Liver (tissue), 7 donors: ENCODE measurements at regions not wholly inside any gene's neighbourhood (a gene's known extent, or its start where the extent isn't known, plus 50 kb on each side); places are given as distances from the start of the nearest gene placed in this dataset.

Experiments used
- DNase-seq: peaks from one replicate; pipeline ENCODE4 v3.0.0-alpha.2; 2017; ENCODE audit warnings: low spot score
- H3K27ac ChIP-seq, 2 donors: one replicate each; pipeline ENCODE4 v1.7.0; 2013; ENCODE audit warnings: inconsistent platforms in 2 of 2, low read length in 2 of 2, control low read depth in 1 of 2, low read depth in 1 of 2, mild to moderate bottlenecking in 1 of 2
- H3K27me3 ChIP-seq, 4 donors: one replicate each; pipeline versions ENCODE4 v1.6.1 to v1.7.0; 2013; ENCODE audit warnings: low read length in 3 of 4, inconsistent platforms in 1 of 4, mild to moderate bottlenecking in 1 of 4, moderate library complexity in 1 of 4; ENCODE audit not compliant: control insufficient read depth in 4 of 4, insufficient read depth in 4 of 4
- H3K36me3 ChIP-seq, 4 donors: one replicate each; pipeline versions ENCODE4 v1.6.1 to v1.7.0; 2013; ENCODE audit warnings: low read length in 3 of 4, mild to moderate bottlenecking in 3 of 4, low read depth in 1 of 4, moderate library complexity in 1 of 4; ENCODE audit not compliant: control insufficient read depth in 4 of 4, insufficient read depth in 3 of 4
- H3K4me1 ChIP-seq, 4 donors: one replicate each; pipeline versions ENCODE4 v1.6.1 to v1.7.0; 2013; ENCODE audit warnings: low read length in 3 of 4, mild to moderate bottlenecking in 3 of 4, moderate library complexity in 1 of 4; ENCODE audit not compliant: control insufficient read depth in 4 of 4, insufficient read depth in 4 of 4
- H3K4me3 ChIP-seq, 3 donors: one replicate each; pipeline versions ENCODE4 v1.6.1 to v1.7.0; 2013; ENCODE audit warnings: low read length in 3 of 3, control low read depth in 1 of 3, low read depth in 1 of 3, mild to moderate bottlenecking in 1 of 3
- H3K9ac ChIP-seq, 2 donors: one replicate each; pipeline ENCODE4 v1.7.0; 2013; ENCODE audit warnings: low read length in 2 of 2, mild to moderate bottlenecking in 2 of 2, moderate library complexity in 2 of 2, control low read depth in 1 of 2, low read depth in 1 of 2
- H3K9me3 ChIP-seq, 4 donors: one replicate each; pipeline versions ENCODE4 v1.6.1 to v1.7.0; 2013; ENCODE audit warnings: low read length in 3 of 4; ENCODE audit not compliant: control insufficient read depth in 4 of 4
- ATF3 ChIP-seq: IDR thresholded peaks from 2 replicates; pipeline ENCODE4 v1.6.1; 2016; ENCODE audit warnings: antibody characterized with exemption
- EGR1 ChIP-seq, 2 donors: IDR thresholded peaks; 2 replicates each; pipeline ENCODE4 v1.6.1; 2016 to 2018; ENCODE audit warnings: antibody characterized with exemption in 2 of 2, low read depth in 2 of 2
- FOXA1 ChIP-seq: IDR thresholded peaks from 2 replicates; pipeline ENCODE4 v1.6.1; 2016; ENCODE audit warnings: antibody characterized with exemption
- FOXA2 ChIP-seq: IDR thresholded peaks from 2 replicates; pipeline ENCODE4 v1.6.1; 2016; ENCODE audit warnings: antibody characterized with exemption
- GABPA ChIP-seq, 2 donors: IDR thresholded peaks in 1 of 2; conservative IDR thresholded peaks in 1 of 2; 2 replicates each; pipeline ENCODE4 v1.6.1; 2016; ENCODE audit warnings: antibody characterized with exemption in 2 of 2, mild to moderate bottlenecking in 1 of 2, moderate library complexity in 1 of 2
- HNF4A ChIP-seq, 2 donors: conservative IDR thresholded peaks; 2 replicates each; pipeline ENCODE4 v1.6.1; 2016; ENCODE audit warnings: antibody characterized with exemption in 2 of 2, mild to moderate bottlenecking in 2 of 2
- HNF4G ChIP-seq: IDR thresholded peaks from 2 replicates; pipeline ENCODE4 v1.6.1; 2016; ENCODE audit warnings: antibody characterized with exemption
- MAX ChIP-seq: IDR thresholded peaks from 2 replicates; pipeline ENCODE4 v1.6.1; 2016; ENCODE audit warnings: antibody characterized with exemption
- REST ChIP-seq: IDR thresholded peaks from 2 replicates; pipeline ENCODE4 v1.6.1; 2016; ENCODE audit warnings: antibody characterized with exemption, mild to moderate bottlenecking
- SP1 ChIP-seq: IDR thresholded peaks from 2 replicates; pipeline ENCODE4 v1.6.1; 2018; ENCODE audit warnings: antibody characterized with exemption, mild to moderate bottlenecking
- TAF1 ChIP-seq: conservative IDR thresholded peaks from 2 replicates; pipeline ENCODE4 v1.6.1; 2016; ENCODE audit warnings: antibody characterized with exemption, mild to moderate bottlenecking
- YY1 ChIP-seq: IDR thresholded peaks from 2 replicates; pipeline ENCODE4 v1.6.1; 2016; ENCODE audit warnings: antibody characterized with exemption, mild to moderate bottlenecking
- ZBTB33 ChIP-seq: IDR thresholded peaks from 2 replicates; pipeline ENCODE4 v1.6.1; 2016; ENCODE audit warnings: antibody characterized with exemption
- WGBS: extraction: QIAGEN DNeasy Blood & Tissue Kit; methylation state at CpG from one replicate; pipeline ENCODE4 v1.1.7; 2013; 5-methylcytosine and 5-hydroxymethylcytosine counted together
- donor health status: healthy.
- donor health status: healthy.
- donor health status: healthy.
- donor health status: healthy.

- TF ChIP-seq FOXA1 (no peak), FOXA2 (no peak), MAX (no peak), REST (no peak)
- Histone ChIP-seq H3K9ac (no peak overlapping the region), H3K4me1 (no peaks in the 10 kb centered on the region), H3K4me3 (no peak overlapping the region), H3K9me3 (no peaks in the 10 kb centered on the region), H3K27me3 (no peaks in the 10 kb centered on the region), H3K36me3 (no peaks in the 10 kb centered on the region), H3K27ac (no peak overlapping the region)
- no peak for DNase-seq
Observed at GRCh38 chr13:19103140-19103539, 78.5 kb downstream of the TUBA3C start.

GRCh38 chr13:19093369-19093768, 88.3 kb downstream of the TUBA3C start:
- TF ChIP-seq TAF1 (no peak), ATF3 (no peak)
- Histone ChIP-seq H3K9ac (no peak overlapping the region), H3K27ac (no peak overlapping the region), H3K36me3 (no peaks in the 10 kb centered on the region), H3K27me3 (no peaks in the 10 kb centered on the region), H3K4me3 (no peak overlapping the region), H3K4me1 (no peaks in the 10 kb centered on the region), H3K9me3 (no peaks in the 10 kb centered on the region)
- WGBS: 41% methylated on average over 1 of the region's 1 CpG
- DNase-seq: no peak

- TF ChIP-seq EGR1 (IDR thresholded peaks at IDR 0.05; ENCODE audit: low read depth in 2 of 2) (no peak), ATF3 (no peak), TAF1 (no peak), SP1 (no peak), MAX (no peak), ZBTB33 (no peak), GABPA (IDR thresholded peaks at IDR 0.05 in 1 of 2, conservative IDR thresholded peaks at IDR 0.05 in 1 of 2) (no peak), HNF4G (no peak), YY1 (no peak), HNF4A (conservative IDR thresholded peaks at IDR 0.05) (no peak), FOXA2 (no peak)
- DNase-seq: no peak
- H3K36me3 ChIP-seq: no peaks in the 10 kb centered on the region
- H3K9me3 ChIP-seq: no peaks in the 10 kb centered on the region
- H3K27me3 ChIP-seq: no peaks in the 10 kb centered on the region
- H3K4me3 ChIP-seq: no peak overlapping the region
- no peak overlapping the region for H3K27ac ChIP-seq
- WGBS: 89% methylated on average over 17 of the region's 17 CpGs
- no peak overlapping the region for H3K9ac ChIP-seq
- H3K4me1 ChIP-seq: no peaks in the 10 kb centered on the region
Observed at GRCh38 chr13:19090495-19090894, 91.1 kb downstream of the TUBA3C start.
